Hematopoietic multipotent progenitor cell (in vitro differentiated cells): ENCODE measurements at regions not wholly inside any gene's neighbourhood (a gene's known extent, or its start where the extent isn't known, plus 50 kb on each side); places are given as distances from the start of the nearest gene placed in this dataset.

Experiments
- DNase-seq, 3 donors: peaks; one replicate each; pipeline ENCODE4 v3.0.0-alpha.2; 2011 to 2015; ENCODE audit warnings: low read depth in 2 of 3, low spot score in 2 of 3

GRCh38 chr2:2935445-2936149 is 442.0 kb downstream of the EIPR1 start:
- DNase-seq: no peak

- DNase-seq: no peak
These were observed 444.2 kb downstream of the EIPR1 start for GRCh38 chr2:2933426-2933825.

- no peak for DNase-seq
These were observed 444.8 kb downstream of the EIPR1 start for GRCh38 chr2:2932692-2933305.

GRCh38 chr2:2932189-2932588 is 445.4 kb downstream of the EIPR1 start:
- no peak for DNase-seq

GRCh38 chr2:2931318-2932075 is 446.1 kb downstream of the EIPR1 start:
- no peak for DNase-seq

GRCh38 chr2:2930841-2931240 is 446.8 kb downstream of the EIPR1 start:
- no peak for DNase-seq

GRCh38 chr2:2926858-2927175 is 450.8 kb downstream of the EIPR1 start:
- DNase-seq: no peak

GRCh38 chr2:2926009-2926857 is 451.4 kb downstream of the EIPR1 start:
- no peak for DNase-seq

GRCh38 chr2:2922156-2922555 is 455.5 kb downstream of the EIPR1 start:
- no peak for DNase-seq

GRCh38 chr2:2921011-2921720 is 456.5 kb downstream of the EIPR1 start:
- no peak for DNase-seq

GRCh38 chr2:2919574-2920365 is 457.8 kb downstream of the EIPR1 start:
- DNase-seq: no peak

- no peak for DNase-seq
These were observed 458.6 kb downstream of the EIPR1 start for GRCh38 chr2:2919026-2919425.

GRCh38 chr2:2916621-2917020 is 461.0 kb downstream of the EIPR1 start:
- no peak for DNase-seq

- no peak for DNase-seq
These were observed 463.4 kb downstream of the EIPR1 start for GRCh38 chr2:2914252-2914651.

GRCh38 chr2:2913601-2914120 is 464.0 kb downstream of the EIPR1 start:
- no peak for DNase-seq

- no peak for DNase-seq
These were observed 464.9 kb downstream of the EIPR1 start for GRCh38 chr2:2912731-2913130.

GRCh38 chr2:2912293-2912692 is 465.3 kb downstream of the EIPR1 start:
- DNase-seq: no peak

- no peak for DNase-seq
These were observed 467.4 kb downstream of the EIPR1 start for GRCh38 chr2:2910259-2910658.
